22Rv1 (cell line): ENCODE measurements at regions not wholly inside any gene's neighbourhood (a gene's known extent, or its start where the extent isn't known, plus 50 kb on each side); places are given as distances from the start of the nearest gene placed in this dataset.

Experiments used
- CTCF ChIP-seq: fragments of 450-650 bp; IDR thresholded peaks from 2 replicates; pipeline ENCODE4 v1.5.1; 2017; ENCODE audit warnings: mild to moderate bottlenecking
- ZFX ChIP-seq: fragments of 450-650 bp; IDR thresholded peaks from 2 replicates; pipeline ENCODE4 v1.6.1; 2017; ENCODE audit warnings: antibody characterized with exemption, borderline replicate concordance

GRCh38 chr19:13668964-13669363, 95.4 kb upstream of the MRI1 start:
- TF ChIP-seq CTCF = no peak
- no peak for TF ChIP-seq ZFX
